Epithelial cell of proximal tubule (primary cell): ENCODE measurements at regions not wholly inside any gene's neighbourhood (a gene's known extent, or its start where the extent isn't known, plus 50 kb on each side); places are given as distances from the start of the nearest gene placed in this dataset.
A peak's percentile ranks its signal among the peaks of the same experiment; 100 is the strongest.

Experiments
- DNase-seq: peaks from one replicate; pipeline ENCODE4 v3.0.0-alpha.2; 2011; ENCODE audit warnings: low read depth
- H3K4me3 ChIP-seq: 2 replicates; pipeline ENCODE4 v1.5.1; 2011; ENCODE audit warnings: low read depth, mild to moderate bottlenecking, low read length
- CTCF ChIP-seq: conservative IDR thresholded peaks from 2 replicates; pipeline ENCODE4 v1.5.1; 2012; ENCODE audit warnings: low read depth, mild to moderate bottlenecking, low read length

GRCh38 chr5:61919920-61920319 is 386.1 kb upstream of the KIF2A start:
- H3K4me3 ChIP-seq: no peak overlapping the region
- TF ChIP-seq CTCF: no peak
- DNase-seq: no peak

- DNase-seq: no peak
- TF ChIP-seq CTCF: no peak
- no peak overlapping the region for H3K4me3 ChIP-seq
Observed at GRCh38 chr5:61924251-61924650, 381.8 kb upstream of the KIF2A start.

- DNase-seq: no peak
- no peak for TF ChIP-seq CTCF
- no peak overlapping the region for H3K4me3 ChIP-seq
Observed at GRCh38 chr5:61926911-61927310, 379.1 kb upstream of the KIF2A start.

- TF ChIP-seq CTCF: no peak
- DNase-seq: no peak
- no peak overlapping the region for H3K4me3 ChIP-seq
Observed at GRCh38 chr5:61931236-61931635, 374.8 kb upstream of the KIF2A start.

GRCh38 chr5:61933787-61934626 is 372.0 kb upstream of the KIF2A start:
- no peak for DNase-seq
- no peak overlapping the region for H3K4me3 ChIP-seq
- peak; percentile 83 for TF ChIP-seq CTCF

GRCh38 chr5:61941637-61942036 is 364.4 kb upstream of the KIF2A start:
- H3K4me3 ChIP-seq: no peak overlapping the region
- TF ChIP-seq CTCF: no peak
- DNase-seq: no peak

- no peak for TF ChIP-seq CTCF
- no peak for DNase-seq
- no peak overlapping the region for H3K4me3 ChIP-seq
Observed at GRCh38 chr5:61942462-61943049, 363.4 kb upstream of the KIF2A start.
